DND-41 (cell line): ENCODE measurements at regions not wholly inside any gene's neighbourhood (a gene's known extent, or its start where the extent isn't known, plus 50 kb on each side); places are given as distances from the start of the nearest gene placed in this dataset.

Experiments used
- EZH2 ChIP-seq: IDR thresholded peaks from 3 replicates; pipeline ENCODE4 v1.6.1; 2012; ENCODE audit warnings: borderline replicate concordance, low read depth, mild to moderate bottlenecking, moderate library complexity, low read length, inconsistent platforms; ENCODE audit not compliant: severe bottlenecking
- TF ChIP-seq, protein P1 (sequence below): IDR thresholded peaks from 2 replicates; pipeline ENCODE4 v1.5.1; 2012; ENCODE audit warnings: borderline replicate concordance, low read length, moderate library complexity, mild to moderate bottlenecking; ENCODE audit not compliant: poor library complexity, severe bottlenecking; ENCODE audit errors: extremely low read depth

DNA sequence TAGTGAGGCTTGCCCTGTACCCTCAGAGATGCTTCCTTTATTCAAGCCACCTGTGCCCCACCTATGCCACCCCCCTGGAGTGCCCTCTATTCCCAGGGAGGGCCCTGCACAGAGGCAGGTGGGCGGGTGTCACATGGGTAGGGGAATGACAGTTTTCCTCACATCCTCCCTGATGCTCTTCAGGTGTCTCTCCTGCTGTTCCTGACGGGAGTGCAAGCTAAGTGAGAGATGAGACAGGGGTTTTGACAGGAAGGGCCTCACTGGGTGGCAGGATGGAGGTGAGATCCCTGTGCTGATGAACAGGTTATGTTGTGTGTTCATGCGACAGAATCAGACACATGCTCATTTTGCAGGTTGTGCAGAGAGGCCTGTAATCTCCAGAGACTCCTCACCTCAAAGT is 164.1 kb upstream of the CHD6 start:
- TF ChIP-seq EZH2, result no peak
- TF ChIP-seq, protein P1, sequence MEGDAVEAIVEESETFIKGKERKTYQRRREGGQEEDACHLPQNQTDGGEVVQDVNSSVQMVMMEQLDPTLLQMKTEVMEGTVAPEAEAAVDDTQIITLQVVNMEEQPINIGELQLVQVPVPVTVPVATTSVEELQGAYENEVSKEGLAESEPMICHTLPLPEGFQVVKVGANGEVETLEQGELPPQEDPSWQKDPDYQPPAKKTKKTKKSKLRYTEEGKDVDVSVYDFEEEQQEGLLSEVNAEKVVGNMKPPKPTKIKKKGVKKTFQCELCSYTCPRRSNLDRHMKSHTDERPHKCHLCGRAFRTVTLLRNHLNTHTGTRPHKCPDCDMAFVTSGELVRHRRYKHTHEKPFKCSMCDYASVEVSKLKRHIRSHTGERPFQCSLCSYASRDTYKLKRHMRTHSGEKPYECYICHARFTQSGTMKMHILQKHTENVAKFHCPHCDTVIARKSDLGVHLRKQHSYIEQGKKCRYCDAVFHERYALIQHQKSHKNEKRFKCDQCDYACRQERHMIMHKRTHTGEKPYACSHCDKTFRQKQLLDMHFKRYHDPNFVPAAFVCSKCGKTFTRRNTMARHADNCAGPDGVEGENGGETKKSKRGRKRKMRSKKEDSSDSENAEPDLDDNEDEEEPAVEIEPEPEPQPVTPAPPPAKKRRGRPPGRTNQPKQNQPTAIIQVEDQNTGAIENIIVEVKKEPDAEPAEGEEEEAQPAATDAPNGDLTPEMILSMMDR, result no peak
